ENCODE measurements at regions not wholly inside any gene's neighbourhood (a gene's known extent, or its start where the extent isn't known, plus 50 kb on each side); places are given as distances from the start of the nearest gene placed in this dataset.
A peak's percentile ranks its signal among the peaks of the same experiment; 100 is the strongest.

- no peak for DNase-seq
Measured at GRCh38 chr5:72615061-72615460, 107.9 kb upstream of the ZNF366 start.

GRCh38 chr5:72613515-72613914 lies 106.3 kb upstream of the ZNF366 start:
- DNase-seq, result no peak

DNA sequence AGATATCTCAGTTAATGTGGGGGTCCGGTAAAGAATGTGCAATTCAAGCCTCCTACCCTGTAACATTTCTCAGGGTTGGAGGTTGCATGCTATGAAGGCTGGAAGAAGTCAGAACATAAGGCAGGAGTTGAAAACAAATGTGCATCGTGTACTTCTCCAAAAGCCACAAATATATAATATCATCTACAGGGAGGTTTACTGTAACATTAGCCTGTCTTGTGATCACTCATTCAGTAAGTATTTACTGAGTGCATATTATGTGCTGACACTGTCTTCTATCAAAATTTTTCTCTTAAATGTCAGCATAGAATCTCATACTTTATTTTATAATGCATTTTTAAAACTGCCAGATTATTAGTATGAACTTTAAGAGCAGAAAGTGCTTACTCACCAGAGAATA lies 105.6 kb upstream of the ZNF366 start:
- DNase-seq, result no peak

- DNase-seq, result peak; percentile 65 to 85
Measured at GRCh38 chr5:72611118-72611730, 104.0 kb upstream of the ZNF366 start.

- no peak for DNase-seq
Measured at GRCh38 chr5:72608926-72609325, 101.7 kb upstream of the ZNF366 start.

DNA sequence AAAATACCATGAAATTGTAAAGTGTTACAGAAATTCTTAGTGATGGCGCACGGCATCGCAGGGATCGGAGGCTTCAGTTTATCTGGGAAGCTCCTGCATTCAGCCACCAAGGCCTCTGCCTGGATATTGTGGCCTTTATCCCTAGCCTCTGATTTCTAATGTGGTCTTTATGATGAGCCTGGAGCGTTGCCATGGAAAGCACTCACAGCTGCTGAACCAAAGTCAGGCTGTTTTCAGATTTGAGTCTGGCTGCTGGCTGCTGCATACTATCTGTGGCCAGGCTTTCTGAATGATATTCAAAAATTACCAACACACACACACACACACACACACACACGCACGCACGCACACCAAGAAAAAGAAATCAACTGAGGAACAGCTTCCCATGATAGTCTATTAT lies 101.1 kb upstream of the ZNF366 start:
- DNase-seq, result peak; percentile 23 to 46

GRCh38 chr5:72607381-72607780 lies 100.2 kb upstream of the ZNF366 start:
- no peak for DNase-seq

GRCh38 chr5:72606525-72606924 lies 99.3 kb upstream of the ZNF366 start:
- no peak for DNase-seq

- peak in 1 of 2 experiments; percentile 25 for DNase-seq
Measured at GRCh38 chr5:72605632-72606031, 98.4 kb upstream of the ZNF366 start.

- DNase-seq, result no peak
Measured at GRCh38 chr5:72604798-72605154, 97.6 kb upstream of the ZNF366 start.

DNA sequence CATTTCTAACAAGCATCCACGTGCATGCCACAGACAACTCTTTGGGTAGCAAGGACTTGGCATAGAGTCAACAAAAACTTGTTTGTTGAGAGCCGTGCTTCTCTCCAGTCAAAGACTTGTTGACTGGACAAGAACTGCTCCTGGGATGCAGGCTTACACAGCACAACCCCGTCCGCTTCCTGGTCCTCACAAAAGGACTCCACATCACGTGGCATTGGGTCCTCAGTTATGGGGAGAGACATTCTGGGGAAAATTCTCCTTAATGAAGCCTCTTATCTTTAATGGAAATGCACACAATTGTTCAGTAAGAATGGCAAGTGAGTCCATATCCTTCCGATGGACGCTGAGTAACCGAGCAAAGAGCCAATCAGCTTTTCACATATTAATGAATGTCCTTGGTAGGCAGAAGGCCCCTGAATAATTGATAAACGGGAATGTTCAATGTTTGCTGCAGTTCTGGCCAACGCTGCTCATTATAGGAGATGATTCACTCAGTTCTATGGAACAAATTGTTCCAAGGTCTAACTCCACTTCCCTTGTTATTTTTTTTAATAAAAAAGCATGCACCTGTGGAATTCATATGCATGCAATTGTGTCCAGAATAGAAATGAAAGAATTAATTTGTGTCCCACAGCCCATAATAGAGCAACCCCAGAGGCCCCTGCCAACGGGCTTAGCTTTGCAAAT lies 97.0 kb upstream of the ZNF366 start:
- no peak for DNase-seq

DNA sequence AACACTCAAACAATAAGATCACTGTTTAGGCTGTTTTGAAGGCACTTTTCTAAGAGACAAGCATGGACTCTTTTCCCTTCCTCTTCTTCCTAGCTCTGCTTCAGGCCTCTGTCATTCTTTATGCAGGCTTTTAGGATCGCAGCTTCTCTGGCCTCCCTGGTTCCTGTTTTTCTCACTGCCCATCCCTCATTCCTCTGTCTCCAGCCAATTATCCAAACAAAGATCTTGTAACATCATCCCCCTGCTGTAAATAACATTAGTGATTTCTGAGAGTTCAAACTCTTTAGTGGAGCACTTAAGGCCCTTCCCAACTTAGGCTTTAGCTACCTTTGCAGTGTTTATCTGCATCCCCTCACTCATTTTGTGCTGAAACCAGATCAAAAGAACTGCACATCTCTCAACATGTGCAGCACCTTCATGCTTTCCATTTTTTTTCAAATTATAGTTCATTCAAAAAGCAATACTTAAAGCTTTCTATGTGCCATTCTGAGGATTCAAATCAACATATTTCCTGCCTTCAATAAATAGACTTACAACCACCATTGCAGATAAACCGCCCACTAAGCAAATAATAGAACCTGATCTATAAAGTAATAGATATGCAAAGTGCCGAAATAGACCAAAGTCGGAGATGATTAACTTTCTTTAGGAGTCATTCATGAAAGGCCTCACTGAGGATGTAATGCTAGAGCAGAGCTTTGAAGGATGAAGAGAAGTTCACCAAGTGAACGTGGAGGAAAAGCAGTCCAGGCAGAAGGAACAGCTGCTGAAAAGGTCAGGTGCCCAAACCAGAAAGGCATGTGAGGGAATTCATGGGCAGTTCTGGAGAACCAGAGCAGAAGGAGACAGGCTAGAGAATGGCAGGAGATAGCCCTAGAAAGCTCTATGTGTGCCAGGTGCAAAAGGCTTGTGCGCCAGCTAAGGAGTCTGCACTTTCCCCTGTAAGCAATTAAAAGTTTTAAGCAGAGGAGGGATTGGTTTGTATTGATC lies 95.8 kb upstream of the ZNF366 start:
- no peak for DNase-seq

DNA sequence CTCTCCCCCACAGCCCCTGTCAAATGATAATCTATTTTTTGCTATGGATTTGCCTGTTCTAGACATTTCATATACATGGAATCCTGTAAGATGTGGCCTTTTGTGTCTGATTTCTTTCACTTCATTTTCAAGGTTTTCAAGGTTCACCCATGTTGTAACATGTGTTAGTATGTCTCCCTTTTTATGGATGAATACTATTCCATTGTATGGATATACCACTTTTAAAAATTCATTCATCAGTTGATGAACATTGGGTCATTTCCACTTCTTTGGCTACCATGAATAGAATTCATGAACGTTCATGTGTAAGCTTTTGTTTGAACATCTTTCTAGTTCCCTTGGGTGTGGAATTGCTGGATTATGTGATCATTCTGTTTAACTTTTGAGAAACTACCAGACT lies 94.7 kb upstream of the ZNF366 start:
- DNase-seq, result no peak

DNA sequence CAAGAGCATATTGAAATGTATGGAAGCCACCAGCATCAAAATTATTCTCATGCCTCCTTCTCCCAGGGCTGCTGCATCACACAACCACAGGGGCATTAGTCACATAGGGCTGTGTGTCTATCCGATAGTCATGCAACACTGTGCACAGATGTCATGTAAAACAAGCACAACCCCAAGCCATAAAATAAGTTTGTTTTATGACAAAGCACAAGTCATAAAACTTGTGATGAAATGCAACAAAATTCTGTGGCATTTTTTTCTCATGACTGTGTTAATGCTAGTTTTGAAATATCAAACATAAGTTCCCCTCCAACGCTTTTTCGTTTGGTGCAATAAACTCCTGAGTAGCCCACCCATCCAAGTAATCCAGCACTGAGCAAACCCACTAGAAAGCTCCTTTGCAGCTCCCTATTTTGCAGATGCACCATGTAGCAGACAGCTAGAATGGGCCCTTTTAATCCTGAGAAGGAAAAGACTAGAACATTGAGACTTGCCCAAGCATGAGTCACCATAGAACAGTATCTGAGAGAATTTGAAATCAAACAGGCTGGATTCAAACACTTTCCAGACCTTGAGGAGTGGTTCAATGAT lies 93.3 kb upstream of the ZNF366 start:
- no peak for DNase-seq

DNA sequence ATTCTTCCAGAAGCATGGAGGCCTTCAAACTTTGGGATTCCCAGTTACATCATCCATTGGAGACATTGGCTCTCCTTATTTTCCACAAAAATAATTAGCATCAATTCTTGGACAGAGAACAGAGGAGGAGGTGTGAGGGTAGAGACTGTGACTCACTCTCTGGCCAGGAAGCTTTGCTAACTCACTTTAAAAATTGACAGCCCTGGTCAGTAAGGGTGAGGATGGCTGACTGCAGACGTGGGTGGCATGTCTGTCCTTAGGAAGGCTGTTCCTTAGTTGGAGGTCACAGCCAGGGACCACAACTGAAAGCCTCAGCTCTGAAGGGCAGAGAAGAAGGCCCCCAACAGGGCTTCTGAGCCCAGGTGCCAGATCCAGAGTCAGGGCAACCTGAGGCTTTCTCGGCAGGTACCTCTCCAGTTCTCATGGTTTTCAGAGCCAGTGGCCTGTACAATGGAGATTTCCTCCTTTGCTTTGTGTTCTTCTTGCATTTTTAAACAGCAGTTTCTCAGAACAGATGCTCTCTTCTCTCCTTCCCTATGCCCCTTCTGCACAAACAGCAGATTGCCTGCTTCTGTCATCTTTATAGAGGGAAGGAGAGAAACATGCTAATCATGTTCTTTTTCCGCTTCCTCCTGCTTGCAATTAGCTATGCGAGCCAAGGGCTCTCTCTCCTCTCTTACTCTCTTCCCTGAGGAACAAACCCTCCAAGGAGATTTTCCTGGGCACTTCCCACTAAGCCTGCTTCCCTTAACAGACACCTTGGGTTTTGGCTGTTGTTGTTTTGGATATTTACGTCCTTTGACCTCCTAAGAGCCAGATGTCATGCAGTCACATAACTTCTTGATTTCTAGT lies 92.5 kb upstream of the ZNF366 start:
- peak in 1 of 2 experiments; percentile 48 for DNase-seq

DNA sequence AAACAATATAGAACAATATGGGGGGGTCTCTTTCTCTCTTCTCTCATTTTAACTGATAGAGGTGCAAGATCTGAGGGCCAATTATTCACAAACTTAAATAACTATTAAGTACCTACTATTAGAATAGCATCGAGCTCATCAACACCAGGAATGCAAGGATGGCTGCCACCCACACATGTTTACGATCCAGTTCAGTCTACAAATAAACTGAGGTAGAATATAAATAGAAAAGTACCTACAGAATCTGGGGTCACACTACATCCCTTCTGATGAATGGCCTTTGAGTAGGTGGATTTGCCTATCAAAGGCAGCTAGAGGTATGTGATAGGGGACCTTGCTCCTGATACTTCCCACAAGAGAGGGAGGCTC lies 91.8 kb upstream of the ZNF366 start:
- no peak for DNase-seq

DNA sequence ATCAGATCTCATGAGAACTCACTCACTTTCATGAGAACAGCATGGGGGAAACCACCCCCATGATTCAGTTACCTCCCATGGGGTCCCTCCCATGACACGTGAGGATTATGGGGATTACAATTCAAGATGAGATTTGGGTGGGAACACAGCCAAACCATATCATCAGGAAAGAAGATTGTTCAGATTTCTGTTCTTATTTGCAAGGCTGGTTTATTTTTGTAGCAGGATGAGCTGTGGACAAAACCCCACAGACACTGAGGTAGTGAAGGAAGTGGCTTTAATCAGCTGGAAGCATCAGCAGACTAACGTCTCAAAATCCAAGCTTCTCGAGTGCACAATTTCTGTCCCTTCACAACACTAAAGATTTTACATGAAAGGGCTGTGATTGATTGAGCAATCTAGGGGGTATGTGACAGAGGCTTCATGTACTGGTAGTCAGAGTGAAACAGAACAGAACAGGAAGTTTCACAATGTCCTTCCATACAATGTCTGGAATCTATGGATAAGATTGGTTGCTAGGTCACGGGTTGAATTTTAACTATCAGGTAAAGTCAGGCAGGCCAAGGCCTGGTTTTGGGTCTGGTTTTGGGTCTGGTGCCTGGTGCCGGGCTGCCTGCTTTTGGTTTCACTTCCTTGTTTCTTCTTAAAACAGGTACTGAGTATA lies 91.3 kb upstream of the ZNF366 start:
- peak in 1 of 2 experiments; percentile 18 for DNase-seq

DNA sequence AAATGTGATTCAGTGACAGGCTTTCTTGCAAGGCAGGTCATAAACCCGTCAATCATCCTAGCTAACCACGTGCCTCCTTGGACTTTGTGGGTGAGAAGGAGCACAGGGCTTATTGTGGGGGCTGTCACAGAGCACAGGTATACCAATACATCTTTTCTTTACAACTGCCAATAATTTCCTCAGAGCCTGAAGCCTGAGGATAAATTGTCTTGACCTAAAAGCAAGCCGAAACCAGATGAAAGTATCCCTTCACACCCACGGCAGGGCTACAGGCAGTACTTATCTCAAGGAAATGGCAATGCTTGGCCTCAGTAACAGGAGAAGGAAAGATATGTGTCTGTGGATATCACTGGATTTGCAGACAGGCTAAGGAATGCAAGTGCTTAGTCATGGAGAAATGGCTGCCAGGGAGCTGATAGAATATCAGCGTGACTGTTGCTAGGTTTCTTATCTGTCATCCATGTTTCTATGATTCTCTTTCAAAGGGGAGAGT lies 90.3 kb upstream of the ZNF366 start:
- DNase-seq, result no peak

DNA sequence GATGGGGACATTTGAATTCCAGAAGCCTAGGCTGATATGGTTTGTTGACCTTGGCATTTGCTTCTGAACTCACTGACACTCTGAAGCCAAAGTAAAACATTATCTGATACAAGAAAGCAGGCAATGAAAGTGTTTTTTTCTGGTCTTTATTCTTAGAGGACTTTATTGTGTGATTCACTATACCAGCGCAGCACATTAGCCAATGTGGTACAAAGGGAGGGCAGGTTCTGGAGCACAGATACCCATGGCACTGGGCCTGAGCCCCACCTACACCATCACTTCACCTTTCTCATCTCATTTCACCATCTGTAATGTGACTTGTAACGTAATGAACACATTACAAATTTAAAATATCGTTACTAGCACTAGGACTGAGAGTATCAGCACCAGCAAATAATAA lies 89.7 kb upstream of the ZNF366 start:
- no peak for DNase-seq

DNA sequence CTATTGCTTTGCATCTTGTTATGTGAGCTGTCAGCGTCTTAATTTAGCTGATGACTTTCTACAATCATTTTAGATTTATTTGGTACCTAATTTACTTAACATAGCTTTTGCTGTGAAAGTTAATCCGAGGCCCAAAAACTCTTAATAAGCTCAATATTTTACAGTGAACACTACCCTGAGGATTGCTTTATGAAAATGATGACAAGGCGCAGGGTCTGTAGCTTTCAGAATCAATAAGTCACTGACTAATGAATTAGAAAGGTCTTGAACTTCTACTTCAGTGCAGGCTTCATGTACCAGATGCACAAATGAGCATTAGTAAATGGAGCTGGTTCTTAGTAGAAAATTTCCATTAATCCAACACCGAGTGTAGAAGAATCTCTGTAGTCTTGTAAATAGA lies 81.4 kb upstream of the ZNF366 start:
- no peak for DNase-seq

DNA sequence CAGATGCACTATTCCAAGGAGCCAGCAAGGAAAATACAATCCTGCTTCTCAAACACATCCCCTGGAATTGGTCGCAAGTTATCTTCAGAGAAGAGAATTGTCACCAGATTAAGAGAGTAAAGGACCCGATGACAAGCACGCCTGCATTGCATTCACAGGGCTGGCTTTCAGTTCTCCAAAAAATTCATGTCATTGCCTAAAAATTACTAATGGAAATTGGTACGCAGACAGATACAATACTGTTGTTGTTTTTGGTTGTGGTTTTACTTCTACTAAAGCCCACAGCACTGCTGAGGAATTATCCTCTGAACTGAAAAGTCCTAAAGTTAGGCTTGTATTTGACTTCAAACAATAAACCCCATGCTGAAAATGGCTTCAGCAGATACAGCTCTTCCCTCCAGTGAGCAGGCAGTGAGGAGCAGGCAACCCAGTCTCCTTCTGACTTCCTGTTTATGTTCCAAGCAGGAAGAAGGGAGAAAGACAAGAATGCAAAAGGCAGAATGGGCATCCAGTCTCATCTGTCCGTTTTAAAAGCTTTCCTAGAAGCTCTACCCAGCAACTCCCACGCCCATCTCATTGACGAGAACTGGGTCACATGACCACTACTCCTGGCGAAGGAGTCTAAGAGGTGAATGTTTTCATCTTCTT lies 80.6 kb upstream of the ZNF366 start:
- no peak for DNase-seq
